RPMI7951 (cell line): ENCODE measurements at regions not wholly inside any gene's neighbourhood (a gene's known extent, or its start where the extent isn't known, plus 50 kb on each side); places are given as distances from the start of the nearest gene placed in this dataset.
A peak's percentile ranks its signal among the peaks of the same experiment; 100 is the strongest.

Experiments
- DNase-seq: peaks from one replicate; pipeline ENCODE4 v3.0.0-alpha.2; 2012; ENCODE audit warnings: low read depth

DNA sequence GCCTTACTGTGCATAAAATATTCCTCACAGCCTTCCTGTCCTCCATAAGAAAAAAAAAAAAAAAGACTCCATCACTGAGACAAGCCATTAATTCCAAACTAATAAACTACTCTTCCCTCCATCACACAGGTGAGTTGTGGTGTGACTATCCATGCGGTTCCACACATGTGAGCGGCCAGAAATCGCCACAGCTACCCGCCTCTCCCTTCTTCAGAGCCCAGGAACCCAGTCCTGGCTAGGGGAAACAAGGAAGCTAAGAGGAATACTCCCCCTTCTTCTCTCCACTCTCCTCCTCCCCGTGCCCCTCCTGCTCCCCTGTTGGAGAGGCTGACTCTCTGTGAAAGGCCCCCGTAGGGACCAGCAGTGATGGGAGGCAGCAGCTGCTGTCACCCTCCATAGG is 128.6 kb upstream of the ARID1B start:
- no peak for DNase-seq

DNA sequence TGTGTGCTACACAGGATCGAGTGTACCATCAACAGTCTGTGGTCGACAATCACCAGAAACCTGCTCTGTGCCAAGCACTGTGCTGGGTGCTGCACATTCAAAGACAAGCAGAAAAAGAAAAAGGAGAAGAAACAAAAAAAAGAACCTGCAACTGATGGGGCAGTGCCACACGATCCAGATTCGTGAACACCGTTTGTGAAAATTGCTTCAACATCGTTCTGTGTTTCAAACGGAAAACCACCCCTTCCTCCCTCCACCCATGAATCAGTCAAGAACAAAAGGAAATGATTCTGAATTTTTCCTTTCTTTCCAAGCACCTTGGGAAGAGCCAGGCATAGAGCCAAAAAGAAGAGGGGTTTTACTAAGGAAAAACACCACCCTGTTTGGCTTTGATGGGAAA is 129.2 kb upstream of the ARID1B start:
- no peak for DNase-seq

- DNase-seq = no peak
These were observed 129.9 kb upstream of the ARID1B start for GRCh38 chr6:156647140-156647784.

- DNase-seq = no peak
These were observed 130.7 kb upstream of the ARID1B start for GRCh38 chr6:156646496-156646895.

GRCh38 chr6:156645097-156645496 is 132.1 kb upstream of the ARID1B start:
- DNase-seq = no peak

GRCh38 chr6:156639009-156639721 is 138.0 kb upstream of the ARID1B start:
- peak; percentile 74 for DNase-seq

DNA sequence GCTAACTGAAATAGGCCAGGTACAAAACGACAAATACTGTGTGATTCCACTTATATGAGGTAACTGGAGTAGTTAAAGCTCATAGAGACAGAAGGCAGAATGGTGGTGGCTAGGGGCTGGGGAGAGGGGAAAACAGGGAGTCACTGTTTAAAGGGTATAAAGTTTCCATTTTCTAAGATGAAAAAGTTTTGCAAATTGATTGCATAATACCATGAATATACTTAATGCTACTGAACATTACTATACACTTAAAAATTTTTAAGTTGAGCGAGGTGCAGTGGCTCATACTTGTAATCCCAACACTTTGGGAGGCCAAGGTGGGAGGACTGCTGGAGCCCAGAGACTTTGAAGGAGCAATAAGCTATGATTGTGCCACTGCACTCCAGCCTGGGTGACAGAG is 138.6 kb upstream of the ARID1B start:
- no peak for DNase-seq

- DNase-seq = no peak
These were observed 142.2 kb upstream of the ARID1B start for GRCh38 chr6:156634951-156635371.

- DNase-seq = no peak
These were observed 143.1 kb upstream of the ARID1B start for GRCh38 chr6:156634048-156634447.

GRCh38 chr6:156633291-156633690 is 143.9 kb upstream of the ARID1B start:
- DNase-seq = no peak

DNA sequence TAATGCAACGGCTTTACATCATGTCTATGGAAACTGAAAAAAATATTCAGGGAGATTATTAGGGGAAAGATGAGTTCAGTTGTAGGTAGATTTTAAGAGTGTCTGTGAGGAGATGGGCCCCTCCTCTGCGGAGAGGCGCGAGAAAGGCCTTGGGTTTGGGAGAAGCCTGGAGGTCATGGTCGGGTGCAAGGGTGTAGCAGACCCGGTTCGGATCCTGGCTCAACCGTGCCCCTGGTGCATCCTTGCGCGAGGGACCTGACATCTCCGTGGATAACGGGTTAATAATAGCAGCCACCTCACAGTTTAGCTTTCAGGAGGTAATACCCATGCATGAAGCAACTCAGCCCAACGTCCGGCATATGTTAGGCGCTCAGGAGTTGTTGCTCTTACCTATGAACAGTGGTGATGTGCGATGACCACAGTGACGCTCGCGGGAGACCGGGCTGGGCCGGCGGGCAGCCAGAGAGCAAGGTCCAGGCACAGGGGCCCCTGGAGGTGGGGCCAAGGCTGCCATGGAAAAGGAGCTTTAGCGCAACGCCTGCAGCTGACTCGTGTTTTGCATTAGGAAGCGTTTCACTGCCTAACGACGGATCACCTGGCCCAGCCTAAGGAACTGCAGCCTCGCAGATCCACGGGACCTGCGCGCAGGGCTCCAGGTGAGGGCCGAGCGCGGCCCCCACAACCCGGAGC is 146.4 kb upstream of the ARID1B start:
- DNase-seq = no peak

DNA sequence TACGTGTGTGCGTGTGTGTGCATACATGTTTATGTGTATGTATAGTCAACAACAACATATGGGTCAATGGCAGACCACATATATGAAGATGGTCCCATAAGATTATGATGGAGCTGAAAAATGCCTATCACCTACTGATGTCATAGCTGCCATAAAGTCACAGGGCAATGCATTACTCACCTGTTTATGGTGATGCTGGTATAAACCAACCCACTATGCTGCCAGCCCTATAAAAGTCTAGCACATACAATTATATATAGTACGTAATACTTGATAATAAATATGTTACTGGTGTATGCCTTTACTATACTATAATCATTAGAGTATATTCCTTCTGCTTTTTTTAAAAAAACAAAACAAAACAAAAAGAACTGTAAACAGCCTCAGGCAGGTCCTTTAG is 148.4 kb upstream of the ARID1B start:
- no peak for DNase-seq

DNA sequence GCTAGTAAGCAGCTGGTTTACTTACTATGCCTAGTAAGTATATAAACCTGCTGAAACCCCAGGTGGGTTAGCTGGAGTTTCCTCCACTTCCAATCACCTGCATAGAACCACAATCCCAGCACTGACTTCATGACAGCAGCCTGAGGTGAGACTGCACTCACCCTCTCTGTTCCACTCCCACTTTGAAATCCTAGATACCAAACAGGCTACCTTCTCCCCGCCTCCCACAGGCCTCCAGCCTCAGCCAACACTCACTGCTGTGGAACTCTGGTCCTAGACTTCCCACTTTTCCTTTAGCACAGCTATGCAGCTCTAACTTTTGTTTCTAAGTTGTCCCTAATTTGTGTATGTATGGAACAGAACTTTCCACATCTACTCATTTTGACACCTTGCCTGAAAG is 149.7 kb upstream of the ARID1B start:
- DNase-seq = no peak

GRCh38 chr6:156622185-156622584 is 155.0 kb upstream of the ARID1B start:
- no peak for DNase-seq

- DNase-seq = no peak
These were observed 156.8 kb upstream of the ARID1B start for GRCh38 chr6:156620331-156620730.

DNA sequence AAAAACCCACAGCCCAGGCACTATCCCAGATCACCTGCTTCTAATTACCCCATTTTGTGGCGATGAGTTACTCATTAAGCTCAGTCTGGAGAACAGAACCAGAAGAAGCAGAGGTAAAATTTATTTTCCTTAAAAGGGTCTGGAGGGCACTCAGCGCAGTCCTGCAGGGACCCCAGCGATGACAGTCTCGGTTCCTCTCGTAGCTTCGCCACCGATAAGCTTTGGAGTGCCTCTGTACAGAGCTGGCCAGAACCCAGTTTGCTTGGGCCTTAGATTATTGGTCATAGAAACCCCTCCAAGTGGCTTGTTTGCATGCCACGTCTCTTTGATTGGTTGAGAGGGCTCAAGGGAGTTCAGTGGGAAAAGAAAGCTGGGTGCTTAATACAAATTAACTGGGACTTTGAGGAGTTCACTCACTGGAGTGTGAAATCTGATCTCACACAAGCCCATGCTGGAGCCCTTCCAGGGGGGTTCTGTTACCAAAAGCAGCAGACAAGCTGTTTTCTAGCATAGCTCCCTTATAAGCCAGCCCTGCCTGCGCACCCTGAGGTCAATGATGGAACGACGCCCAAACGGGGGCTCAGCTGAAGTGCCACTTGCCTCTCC is 158.5 kb upstream of the ARID1B start:
- no peak for DNase-seq

- DNase-seq = no peak
These were observed 159.2 kb upstream of the ARID1B start for GRCh38 chr6:156617941-156618340.

DNA sequence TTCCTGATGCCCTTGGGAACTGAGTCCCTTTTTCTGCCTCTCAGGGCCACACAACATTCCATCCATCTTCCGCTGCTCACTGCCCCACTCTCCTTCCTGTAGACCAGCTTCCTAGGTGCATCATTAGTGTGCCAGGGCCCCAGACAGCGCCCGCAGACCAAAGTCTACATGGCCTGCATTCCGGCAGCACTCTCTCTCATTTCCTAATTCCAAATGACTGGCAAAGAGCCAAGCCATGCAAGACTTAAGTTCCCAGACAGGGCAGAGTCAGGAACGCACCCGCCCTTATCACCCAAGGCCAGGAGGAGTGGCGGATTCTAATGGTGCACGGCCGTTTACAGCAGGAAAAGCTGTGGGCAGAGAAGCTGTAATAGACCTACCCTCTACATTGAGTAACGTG is 159.8 kb upstream of the ARID1B start:
- DNase-seq = peak; percentile 28

DNA sequence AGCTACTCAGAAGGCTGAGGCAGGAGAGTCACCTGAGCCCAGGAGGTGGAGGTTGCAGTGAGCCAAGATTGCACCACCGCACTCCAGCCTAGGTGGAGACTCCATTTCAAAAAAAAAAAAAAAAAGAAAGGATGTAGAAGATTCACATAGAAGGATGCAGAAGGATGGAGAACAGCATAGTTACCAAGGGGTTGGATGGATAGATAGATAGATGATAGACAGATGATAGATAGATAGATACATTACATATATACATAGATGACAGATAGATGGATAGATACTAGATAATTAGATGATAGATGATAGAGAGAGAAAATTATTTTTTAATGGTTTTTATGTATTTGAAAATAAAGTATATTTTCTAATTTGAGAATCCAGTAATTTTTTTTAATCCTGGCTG is 160.7 kb upstream of the ARID1B start:
- no peak for DNase-seq

- DNase-seq = no peak
These were observed 163.2 kb upstream of the ARID1B start for GRCh38 chr6:156613996-156614395.

GRCh38 chr6:156612361-156612760 is 164.8 kb upstream of the ARID1B start:
- DNase-seq = no peak

DNA sequence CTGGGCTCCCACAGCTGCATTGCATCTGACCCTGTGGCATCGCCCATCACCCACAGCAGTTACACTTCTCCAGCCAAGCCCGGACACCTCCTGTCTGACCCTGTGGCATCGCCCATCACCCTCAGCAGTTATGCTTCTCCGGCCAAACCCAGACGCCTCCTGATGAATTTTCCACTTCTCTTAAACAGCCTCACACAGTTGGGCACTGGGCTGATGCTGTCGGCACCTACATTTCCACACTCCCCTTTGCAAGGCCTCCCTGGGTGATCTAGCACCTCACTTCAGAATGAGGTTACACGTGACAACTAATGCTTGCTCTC is 175.2 kb upstream of the ARID1B start:
- no peak for DNase-seq
